DLD1 (cell line): ENCODE measurements at regions not wholly inside any gene's neighbourhood (a gene's known extent, or its start where the extent isn't known, plus 50 kb on each side); places are given as distances from the start of the nearest gene placed in this dataset.
"Not testable (repeated sequence)": the region's sequence is repeated elsewhere in the genome, so short reads cannot be mapped to it uniquely, and the experiment has no call there.

Source experiments
- in situ Hi-C: cut with HindIII; loops from 2 replicates; pipeline ENCODE4 v1.10.0; 2017; ENCODE audit warnings: low sequenced_read_pairs

GRCh38 chr3:20844851-20845250 is 658.8 kb upstream of the SGO1 start:
- in situ Hi-C loops, result no loop called here

- in situ Hi-C loops, result no loop called here
These were observed 656.8 kb upstream of the SGO1 start for GRCh38 chr3:20842594-20843436.

GRCh38 chr3:20842002-20842401 is 656.0 kb upstream of the SGO1 start:
- in situ Hi-C loops, result no loop called here

GRCh38 chr3:20837676-20838302 is 651.8 kb upstream of the SGO1 start:
- in situ Hi-C loops, result no loop called here

GRCh38 chr3:20836801-20837200 is 650.8 kb upstream of the SGO1 start:
- in situ Hi-C loops, result no loop called here

- in situ Hi-C loops, result no loop called here
These were observed 647.0 kb upstream of the SGO1 start for GRCh38 chr3:20832963-20833362.

- in situ Hi-C loops, result no loop called here
These were observed 636.2 kb upstream of the SGO1 start for GRCh38 chr3:20822251-20822650.

- in situ Hi-C loops, result not testable (repeated sequence)
These were observed 634.9 kb upstream of the SGO1 start for GRCh38 chr3:20820872-20821271.

DNA sequence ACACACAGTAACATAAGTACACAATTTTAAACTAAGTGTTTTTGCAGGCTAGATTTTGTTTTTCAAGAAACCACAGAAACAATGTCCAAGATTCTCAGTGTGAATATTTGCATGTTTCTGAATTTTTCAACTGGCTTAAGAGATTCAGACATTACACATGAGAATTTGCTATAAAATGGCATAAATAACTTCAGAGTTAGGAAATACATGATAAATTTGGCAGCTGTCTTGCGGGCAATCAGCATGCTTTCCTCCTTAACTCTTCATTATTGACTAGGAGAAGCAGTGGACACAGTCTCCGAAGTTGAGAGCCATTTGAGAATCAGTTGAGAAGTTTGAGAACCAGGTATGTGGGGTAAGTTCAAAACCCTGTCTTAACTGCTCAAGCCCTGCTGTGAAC is 625.6 kb upstream of the SGO1 start:
- in situ Hi-C loops, result no loop called here

DNA sequence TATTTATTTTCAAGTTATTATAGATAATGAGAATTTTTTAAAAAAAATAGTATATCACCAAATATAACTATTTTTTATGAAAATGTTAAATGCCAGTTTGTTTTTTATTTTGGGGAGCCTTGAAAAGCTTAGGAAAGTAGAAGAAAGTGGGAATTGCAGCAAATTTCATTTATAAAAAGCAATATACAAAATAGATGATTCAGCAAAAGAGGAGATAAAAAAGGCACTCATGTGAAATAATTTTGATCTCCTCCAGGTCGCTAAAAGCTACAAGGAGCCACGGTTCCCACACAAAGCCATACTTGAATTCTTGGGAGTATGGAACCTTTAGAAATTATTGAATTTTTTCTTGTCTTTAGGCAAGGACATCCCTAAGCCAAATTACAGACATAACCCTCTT is 625.0 kb upstream of the SGO1 start:
- in situ Hi-C loops, result no loop called here

- in situ Hi-C loops, result no loop called here
These were observed 624.5 kb upstream of the SGO1 start for GRCh38 chr3:20810555-20810954.

GRCh38 chr3:20809356-20809755 is 623.4 kb upstream of the SGO1 start:
- in situ Hi-C loops, result no loop called here

- in situ Hi-C loops, result no loop called here
These were observed 622.9 kb upstream of the SGO1 start for GRCh38 chr3:20808864-20809263.

DNA sequence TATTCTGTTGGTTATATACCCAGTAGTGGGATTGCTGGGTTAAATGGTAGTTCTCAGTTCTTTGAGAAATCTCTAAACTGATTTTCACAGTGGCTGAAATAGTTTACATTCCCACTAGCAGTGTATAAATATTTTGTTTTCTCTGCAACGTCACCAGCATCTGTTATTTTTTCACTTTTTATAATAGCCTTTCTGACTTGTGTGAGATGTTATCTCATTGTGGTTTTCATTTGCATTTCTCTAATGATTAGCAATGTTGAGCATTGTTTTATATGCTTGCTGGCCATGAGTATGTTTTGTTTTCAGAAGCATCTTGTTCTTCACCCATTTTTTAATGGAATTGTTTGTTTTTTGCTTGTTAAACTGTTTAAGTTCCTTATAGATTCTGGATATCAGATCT is 612.7 kb upstream of the SGO1 start:
- in situ Hi-C loops, result no loop called here

DNA sequence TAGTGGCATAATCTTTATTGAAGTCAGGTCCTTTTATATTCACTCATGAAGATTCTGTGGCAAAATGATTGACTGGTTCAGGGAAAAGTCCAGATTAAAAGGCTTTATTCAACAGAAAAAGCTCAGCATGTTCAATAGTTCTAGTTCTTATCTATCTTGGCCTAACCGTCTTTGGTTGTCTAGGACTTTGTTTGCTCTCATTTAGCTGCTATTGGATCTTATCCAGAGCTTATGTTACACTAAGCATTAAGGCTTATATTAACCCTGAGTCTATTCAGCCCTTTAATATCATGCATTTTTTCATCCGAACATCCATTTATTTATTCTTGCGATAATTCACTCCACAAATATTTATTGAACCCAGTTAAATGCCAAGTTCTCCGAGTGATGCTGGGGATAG is 601.0 kb upstream of the SGO1 start:
- in situ Hi-C loops, result no loop called here

DNA sequence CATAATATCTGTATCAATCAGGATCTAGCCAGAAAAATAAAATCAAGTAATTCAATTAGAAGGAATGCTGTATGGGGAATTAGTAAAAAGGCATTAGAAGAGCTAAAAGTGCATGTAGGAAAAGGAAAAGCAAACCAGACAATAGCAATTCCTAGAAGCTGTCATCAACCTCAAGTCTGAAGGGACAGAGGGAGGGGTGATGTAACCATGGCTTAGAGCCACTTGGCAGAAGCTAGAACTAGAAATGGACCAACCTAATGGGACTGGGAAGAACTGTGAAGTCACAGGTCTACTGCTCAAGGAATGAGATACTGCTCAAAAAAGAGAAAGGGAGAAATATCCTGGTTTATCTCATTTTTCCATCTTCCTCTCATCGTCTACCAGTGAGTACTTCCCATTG is 590.7 kb upstream of the SGO1 start:
- in situ Hi-C loops, result no loop called here

DNA sequence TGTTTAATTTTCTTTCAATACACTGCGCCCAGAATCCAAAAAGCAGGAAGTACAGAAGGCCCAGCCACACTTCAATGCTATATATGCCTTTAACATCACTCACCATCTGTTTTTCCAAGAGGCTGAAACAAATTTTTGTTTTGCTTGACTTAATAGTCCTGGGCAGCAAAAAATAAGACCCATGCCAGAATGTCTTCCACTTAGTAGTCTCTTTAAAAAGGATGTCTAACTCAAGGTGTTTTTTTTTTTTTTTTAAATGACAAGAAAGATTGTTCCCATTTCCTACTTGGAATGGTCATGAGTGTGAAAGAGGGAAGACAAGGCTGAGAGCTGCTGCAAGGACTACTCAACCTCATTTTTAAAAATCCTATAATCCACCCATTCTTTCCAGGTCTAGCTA is 590.3 kb upstream of the SGO1 start:
- in situ Hi-C loops, result no loop called here

DNA sequence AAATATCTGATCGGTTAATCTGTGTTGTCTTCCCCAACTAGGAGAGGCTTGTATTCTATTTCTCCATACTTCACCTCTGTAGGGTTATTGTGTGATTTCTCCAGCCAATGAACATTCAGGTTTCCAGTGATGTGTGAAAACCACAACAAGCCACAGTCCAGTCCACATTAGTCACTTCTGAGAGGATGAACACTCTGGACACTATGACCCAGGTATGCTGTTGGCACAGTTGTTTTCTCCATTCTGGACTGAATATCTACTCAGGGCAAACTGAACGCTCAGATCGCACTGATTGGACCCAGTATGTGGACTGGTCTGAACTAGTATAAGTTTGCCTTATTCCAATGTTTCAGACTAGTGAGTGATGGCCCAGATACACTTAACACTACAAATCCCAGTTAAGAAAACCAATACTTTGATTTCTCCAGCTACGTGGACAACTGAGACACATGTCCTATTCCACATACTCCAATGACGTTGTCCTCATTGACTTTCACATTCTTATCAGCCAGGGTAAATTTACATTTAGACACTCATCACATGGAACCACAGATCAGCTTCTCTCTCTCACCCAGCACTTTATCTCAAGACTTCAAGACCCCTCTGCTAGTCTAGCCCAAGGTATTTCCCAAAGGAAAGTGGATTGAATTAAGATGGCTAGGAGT is 587.4 kb upstream of the SGO1 start:
- in situ Hi-C loops, result no loop called here

GRCh38 chr3:20772869-20773268 is 586.9 kb upstream of the SGO1 start:
- in situ Hi-C loops, result no loop called here

DNA sequence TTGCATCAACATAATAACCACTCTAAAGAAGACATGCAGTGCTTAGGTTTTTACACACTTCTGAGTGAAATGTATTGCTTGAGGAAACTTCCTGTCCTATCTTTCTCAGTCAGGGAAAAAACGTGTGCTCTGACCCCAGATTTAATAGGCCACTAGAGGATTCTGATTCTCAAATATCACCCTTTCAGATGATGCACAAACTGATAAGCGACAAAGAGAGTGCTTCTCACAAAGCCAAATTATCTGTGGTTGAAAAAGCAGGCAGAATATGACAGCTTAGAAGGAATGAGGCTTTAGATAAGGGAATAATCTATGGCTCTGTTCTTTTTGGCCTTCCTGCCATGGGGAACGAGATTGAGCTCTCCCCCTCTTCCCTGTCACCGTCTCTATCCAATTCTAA is 583.4 kb upstream of the SGO1 start:
- in situ Hi-C loops, result no loop called here

DNA sequence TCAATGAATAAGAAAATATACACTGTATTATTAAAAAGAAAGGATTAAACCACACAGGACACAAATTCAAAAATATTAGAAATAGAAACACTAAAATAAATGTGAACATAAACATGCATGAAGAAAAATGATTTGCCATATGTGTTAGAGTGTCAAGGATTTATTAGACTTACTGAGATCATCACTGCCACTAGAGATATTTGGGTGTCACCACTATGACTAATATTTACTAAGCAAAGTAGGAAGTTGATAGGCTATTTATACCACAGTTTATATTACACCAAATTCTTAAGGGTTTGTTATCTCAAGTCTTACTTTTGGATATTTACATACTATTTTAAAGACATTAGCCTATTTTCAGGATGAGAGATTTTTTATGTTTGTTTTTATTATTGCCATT is 575.0 kb upstream of the SGO1 start:
- in situ Hi-C loops, result no loop called here

GRCh38 chr3:20752416-20752815 is 566.4 kb upstream of the SGO1 start:
- in situ Hi-C loops, result no loop called here
